ENCODE measurements at regions not wholly inside any gene's neighbourhood (a gene's known extent, or its start where the extent isn't known, plus 50 kb on each side); places are given as distances from the start of the nearest gene placed in this dataset.

DNA sequence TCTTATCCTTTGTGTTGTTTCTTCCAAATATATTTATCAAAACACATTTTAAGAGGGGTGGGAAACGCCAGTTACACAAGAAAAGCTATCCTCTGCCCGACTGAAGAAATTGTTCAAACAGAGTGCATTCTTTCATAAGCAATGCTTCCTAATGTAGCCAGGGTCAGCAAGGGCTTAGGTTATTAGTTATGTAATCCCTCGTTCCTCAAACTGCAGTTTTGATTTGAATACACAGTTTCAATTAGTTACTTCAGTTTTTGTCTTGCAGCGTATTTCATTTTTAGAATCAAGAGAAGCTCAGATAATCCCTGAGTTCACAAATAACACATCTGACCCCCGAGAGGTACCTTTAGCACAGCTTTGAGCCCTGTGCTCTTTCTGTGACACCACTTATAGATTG, 141.7 kb upstream of the NRIP1 start:
- no peaks in the 10 kb centered on the region for H3K27me3 ChIP-seq (ENCODE audit: insufficient read depth, low read length, poor library complexity)
- no peak overlapping the region for H3K9ac ChIP-seq (ENCODE audit: low read depth, low read length)
- no peak overlapping the region for H3K4me3 ChIP-seq (ENCODE audit: low read depth in 1 of 2, low read length in 2 of 2)
- H4K20me1 ChIP-seq (ENCODE audit: insufficient read depth, low read length), result no peaks in the 10 kb centered on the region
- no peaks in the 10 kb centered on the region for H3K36me3 ChIP-seq (ENCODE audit: insufficient read depth, low read length)
- H2AFZ ChIP-seq (ENCODE audit: low read depth, low read length), result no peak overlapping the region
- DNase-seq (no peak), ATAC-seq (ENCODE audit: insufficient read depth, low read depth) (no peak)
- no peak overlapping the region for H3K4me2 ChIP-seq (ENCODE audit: insufficient read depth, low read length)
- no peaks in the 10 kb centered on the region for H3K4me1 ChIP-seq (ENCODE audit: insufficient read depth, low read length)
- H3K9me3 ChIP-seq (ENCODE audit: insufficient read depth, low read length, severe bottlenecking), result no peaks in the 10 kb centered on the region
- TF ChIP-seq, protein P1, sequence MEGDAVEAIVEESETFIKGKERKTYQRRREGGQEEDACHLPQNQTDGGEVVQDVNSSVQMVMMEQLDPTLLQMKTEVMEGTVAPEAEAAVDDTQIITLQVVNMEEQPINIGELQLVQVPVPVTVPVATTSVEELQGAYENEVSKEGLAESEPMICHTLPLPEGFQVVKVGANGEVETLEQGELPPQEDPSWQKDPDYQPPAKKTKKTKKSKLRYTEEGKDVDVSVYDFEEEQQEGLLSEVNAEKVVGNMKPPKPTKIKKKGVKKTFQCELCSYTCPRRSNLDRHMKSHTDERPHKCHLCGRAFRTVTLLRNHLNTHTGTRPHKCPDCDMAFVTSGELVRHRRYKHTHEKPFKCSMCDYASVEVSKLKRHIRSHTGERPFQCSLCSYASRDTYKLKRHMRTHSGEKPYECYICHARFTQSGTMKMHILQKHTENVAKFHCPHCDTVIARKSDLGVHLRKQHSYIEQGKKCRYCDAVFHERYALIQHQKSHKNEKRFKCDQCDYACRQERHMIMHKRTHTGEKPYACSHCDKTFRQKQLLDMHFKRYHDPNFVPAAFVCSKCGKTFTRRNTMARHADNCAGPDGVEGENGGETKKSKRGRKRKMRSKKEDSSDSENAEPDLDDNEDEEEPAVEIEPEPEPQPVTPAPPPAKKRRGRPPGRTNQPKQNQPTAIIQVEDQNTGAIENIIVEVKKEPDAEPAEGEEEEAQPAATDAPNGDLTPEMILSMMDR (IDR thresholded peaks at IDR 0.05; ENCODE audit: borderline replicate concordance, extremely low read depth, low read length, poor library complexity, severe bottlenecking), result no peak
- no peak for TF ChIP-seq EZH2 (IDR thresholded peaks at IDR 0.05; ENCODE audit: borderline replicate concordance, low read depth, low read length, severe bottlenecking)
- no peaks in the 10 kb centered on the region for H3K79me2 ChIP-seq (ENCODE audit: insufficient read depth, low read length)
- H3K27ac ChIP-seq (ENCODE audit: low read length), result no peak overlapping the region

DNA sequence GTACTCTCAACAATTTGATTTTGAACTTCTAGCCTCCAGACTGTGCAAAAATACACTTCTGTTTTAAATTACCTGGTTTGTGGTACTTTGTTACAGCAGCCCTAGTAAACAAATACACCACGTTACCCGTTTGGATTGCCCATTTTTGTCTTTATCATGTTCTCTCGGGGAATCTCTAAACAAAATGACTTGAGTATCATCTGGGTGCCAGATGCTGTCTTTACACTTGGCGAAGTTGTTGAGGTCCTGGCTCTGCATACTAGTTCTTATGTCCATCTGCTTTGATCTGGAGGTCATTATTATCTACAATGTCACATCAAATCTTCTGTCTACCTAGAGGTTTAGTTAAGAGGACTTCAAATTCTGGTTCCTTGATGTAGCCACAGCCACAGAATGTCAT, 142.4 kb upstream of the NRIP1 start:
- H3K4me2 ChIP-seq (ENCODE audit: insufficient read depth, low read length), result no peak overlapping the region
- no peaks in the 10 kb centered on the region for H3K27me3 ChIP-seq (ENCODE audit: insufficient read depth, low read length, poor library complexity)
- H3K36me3 ChIP-seq (ENCODE audit: insufficient read depth, low read length), result no peaks in the 10 kb centered on the region
- no peaks in the 10 kb centered on the region for H4K20me1 ChIP-seq (ENCODE audit: insufficient read depth, low read length)
- no peak for TF ChIP-seq EZH2 (IDR thresholded peaks at IDR 0.05; ENCODE audit: borderline replicate concordance, low read depth, low read length, severe bottlenecking)
- TF ChIP-seq, protein P1 (IDR thresholded peaks at IDR 0.05; ENCODE audit: borderline replicate concordance, extremely low read depth, low read length, poor library complexity, severe bottlenecking), result no peak
- H3K4me1 ChIP-seq (ENCODE audit: insufficient read depth, low read length), result no peaks in the 10 kb centered on the region
- no peak overlapping the region for H3K9ac ChIP-seq (ENCODE audit: low read depth, low read length)
- no peak overlapping the region for H3K4me3 ChIP-seq (ENCODE audit: low read depth in 1 of 2, low read length in 2 of 2)
- no peaks in the 10 kb centered on the region for H3K9me3 ChIP-seq (ENCODE audit: insufficient read depth, low read length, severe bottlenecking)
- DNase-seq, result no peak
- no peaks in the 10 kb centered on the region for H3K79me2 ChIP-seq (ENCODE audit: insufficient read depth, low read length)
- no peak for ATAC-seq (ENCODE audit: insufficient read depth, low read depth)
- H2AFZ ChIP-seq (ENCODE audit: low read depth, low read length), result no peak overlapping the region
- H3K27ac ChIP-seq (ENCODE audit: low read length), result no peak overlapping the region

DNA sequence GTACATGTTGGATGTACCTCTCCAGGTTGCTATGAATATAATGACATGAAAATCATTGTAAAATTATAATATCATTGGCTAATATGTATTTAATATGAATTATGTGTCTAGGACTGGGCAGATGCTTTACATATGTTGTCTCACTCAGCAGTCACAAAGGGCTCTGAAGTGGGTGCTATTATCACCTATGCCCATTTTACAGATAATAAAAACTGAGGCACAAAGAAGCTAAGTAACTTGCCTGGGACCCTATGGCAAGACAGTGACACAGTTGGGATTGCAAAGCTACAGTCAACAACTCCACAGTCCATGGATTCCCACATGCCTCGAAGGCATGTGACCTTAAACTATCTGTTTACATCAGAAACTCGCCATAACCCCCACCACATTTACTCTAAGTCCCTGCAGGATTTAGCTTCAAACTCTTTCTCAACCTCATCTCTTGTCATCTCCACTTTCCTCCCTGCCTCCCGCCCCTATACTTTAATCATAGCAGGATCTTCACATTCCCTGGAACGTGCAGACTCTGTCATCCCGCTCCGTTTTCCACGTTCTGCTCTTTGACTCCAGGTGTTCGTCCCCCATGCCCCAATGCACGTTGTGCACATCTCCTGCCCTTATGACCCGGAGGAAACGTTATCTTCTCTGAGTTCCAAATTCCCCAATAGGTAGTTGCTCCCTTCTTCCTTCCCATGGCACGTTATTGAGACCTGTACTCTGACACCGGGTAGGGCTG, 143.0 kb upstream of the NRIP1 start:
- Histone ChIP-seq H2AFZ (ENCODE audit: low read depth, low read length) (no peak overlapping the region), H3K4me1 (ENCODE audit: insufficient read depth, low read length) (no peaks in the 10 kb centered on the region), H3K9ac (ENCODE audit: low read depth, low read length) (no peak overlapping the region), H3K4me2 (ENCODE audit: insufficient read depth, low read length) (no peak overlapping the region), H4K20me1 (ENCODE audit: insufficient read depth, low read length) (no peaks in the 10 kb centered on the region), H3K36me3 (ENCODE audit: insufficient read depth, low read length) (no peaks in the 10 kb centered on the region), H3K4me3 (ENCODE audit: low read depth in 1 of 2, low read length in 2 of 2) (no peak overlapping the region), H3K9me3 (ENCODE audit: insufficient read depth, low read length, severe bottlenecking) (no peaks in the 10 kb centered on the region), H3K27me3 (ENCODE audit: insufficient read depth, low read length, poor library complexity) (no peaks in the 10 kb centered on the region), H3K79me2 (ENCODE audit: insufficient read depth, low read length) (no peaks in the 10 kb centered on the region), H3K27ac (ENCODE audit: low read length) (no peak overlapping the region)
- no peak for TF ChIP-seq EZH2 (IDR thresholded peaks at IDR 0.05; ENCODE audit: borderline replicate concordance, low read depth, low read length, severe bottlenecking)
- ATAC-seq (ENCODE audit: insufficient read depth, low read depth), result no peak
- no peak for DNase-seq

DNA sequence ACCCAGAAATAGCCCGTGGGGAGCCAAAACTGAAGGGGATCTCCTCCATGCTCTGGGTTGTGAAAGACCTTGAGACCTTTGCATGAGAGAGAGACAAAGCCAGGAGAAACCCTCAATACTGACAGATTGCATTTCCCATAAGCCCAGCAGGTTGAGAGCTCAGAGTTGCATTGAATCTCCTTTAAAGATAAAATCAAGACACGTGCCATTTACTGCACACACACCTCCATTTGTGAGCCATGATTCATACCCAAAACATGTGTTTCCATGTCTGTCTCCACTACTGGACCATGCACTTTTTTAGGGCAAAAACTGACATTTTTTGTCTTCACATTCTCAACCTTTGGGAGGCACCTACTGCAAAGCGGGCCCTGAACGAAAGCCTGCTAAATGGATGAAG, 144.0 kb upstream of the NRIP1 start:
- H2AFZ ChIP-seq (ENCODE audit: low read depth, low read length), result no peak overlapping the region
- H3K4me3 ChIP-seq (ENCODE audit: low read depth in 1 of 2, low read length in 2 of 2), result no peak overlapping the region
- no peaks in the 10 kb centered on the region for H3K27me3 ChIP-seq (ENCODE audit: insufficient read depth, low read length, poor library complexity)
- DNase-seq, result no peak
- no peaks in the 10 kb centered on the region for H3K36me3 ChIP-seq (ENCODE audit: insufficient read depth, low read length)
- H3K9ac ChIP-seq (ENCODE audit: low read depth, low read length), result no peak overlapping the region
- H3K79me2 ChIP-seq (ENCODE audit: insufficient read depth, low read length), result no peaks in the 10 kb centered on the region
- no peak for ATAC-seq (ENCODE audit: insufficient read depth, low read depth)
- TF ChIP-seq, protein P1 (IDR thresholded peaks at IDR 0.05; ENCODE audit: borderline replicate concordance, extremely low read depth, low read length, poor library complexity, severe bottlenecking), result no peak
- no peak for TF ChIP-seq EZH2 (IDR thresholded peaks at IDR 0.05; ENCODE audit: borderline replicate concordance, low read depth, low read length, severe bottlenecking)
- H3K27ac ChIP-seq (ENCODE audit: low read length), result no peak overlapping the region
- no peaks in the 10 kb centered on the region for H3K4me1 ChIP-seq (ENCODE audit: insufficient read depth, low read length)
- no peak overlapping the region for H3K4me2 ChIP-seq (ENCODE audit: insufficient read depth, low read length)
- no peaks in the 10 kb centered on the region for H3K9me3 ChIP-seq (ENCODE audit: insufficient read depth, low read length, severe bottlenecking)
- H4K20me1 ChIP-seq (ENCODE audit: insufficient read depth, low read length), result no peaks in the 10 kb centered on the region

Data from DND-41 (cell line).